ENCODE measurements at regions not wholly inside any gene's neighbourhood (a gene's known extent, or its start where the extent isn't known, plus 50 kb on each side); places are given as distances from the start of the nearest gene placed in this dataset.
"Not testable (repeated sequence)": the region's sequence is repeated elsewhere in the genome, so short reads cannot be mapped to it uniquely, and the experiment has no call there.

DNA sequence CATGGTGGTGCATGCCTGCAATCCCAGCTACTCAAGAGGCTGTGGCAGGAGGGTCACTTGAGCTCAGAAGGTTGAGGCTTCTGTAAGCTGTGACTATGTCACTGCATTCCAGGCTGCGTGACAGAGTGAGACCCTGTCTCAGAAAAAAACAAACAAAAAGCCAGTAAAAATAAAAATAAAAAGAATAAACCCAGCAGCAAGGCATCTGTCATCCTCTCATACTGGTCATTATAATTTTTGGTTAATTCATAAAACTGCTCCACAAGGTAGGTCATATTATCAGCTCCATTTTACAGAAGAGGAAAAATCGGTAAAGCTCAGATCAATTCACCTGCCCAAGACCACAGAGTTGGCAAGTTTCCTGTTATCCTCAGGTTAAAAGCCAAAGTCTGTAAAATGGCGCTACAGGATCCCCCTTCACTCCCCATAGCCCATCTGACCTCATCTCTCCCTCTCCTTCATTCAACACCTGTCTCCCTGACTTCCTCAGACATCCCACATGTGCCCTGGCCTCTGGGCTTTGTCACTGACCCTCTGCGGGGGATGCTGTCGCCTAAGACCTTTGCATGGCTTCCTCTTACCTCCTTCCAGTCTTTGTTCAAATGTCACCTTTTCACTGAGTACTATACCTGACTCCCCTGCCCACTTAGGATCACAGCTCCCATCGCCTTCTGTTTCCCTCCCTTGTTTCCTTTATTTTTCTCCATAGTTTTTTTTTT, 213.2 kb upstream of the ZNF217 start:
- no peak overlapping the region for H3K4me3 ChIP-seq (ENCODE audit: low read length)
- TF ChIP-seq CTCF (conservative IDR thresholded peaks at IDR 0.05; ENCODE audit: low read length): no peak
- DNase-seq (ENCODE audit: low read depth): no peak

DNA sequence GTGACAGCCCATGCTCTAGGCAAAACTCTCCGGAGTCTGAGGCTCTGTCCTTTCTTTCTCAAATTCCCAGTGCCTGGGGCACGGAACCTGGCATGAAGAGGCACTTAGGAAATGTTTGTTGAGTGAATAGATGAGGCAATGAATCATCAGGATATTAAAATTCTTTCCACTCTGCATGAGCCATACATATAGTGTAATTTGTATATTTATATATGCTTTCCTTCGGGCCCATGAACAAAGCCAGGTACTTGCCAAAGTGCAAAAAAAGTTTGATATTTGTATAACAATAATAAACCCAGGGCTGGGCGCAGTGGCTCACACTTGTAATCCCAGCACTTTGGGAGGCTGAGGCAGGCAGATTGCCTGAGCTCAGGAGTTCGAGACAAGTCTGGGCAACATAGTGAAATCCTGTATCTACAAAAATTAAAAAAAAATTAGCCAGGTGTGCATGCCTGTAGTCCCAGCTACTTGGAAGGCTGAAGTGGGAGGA, 212.3 kb upstream of the ZNF217 start:
- DNase-seq (ENCODE audit: low read depth): peak; percentile 73

DNA sequence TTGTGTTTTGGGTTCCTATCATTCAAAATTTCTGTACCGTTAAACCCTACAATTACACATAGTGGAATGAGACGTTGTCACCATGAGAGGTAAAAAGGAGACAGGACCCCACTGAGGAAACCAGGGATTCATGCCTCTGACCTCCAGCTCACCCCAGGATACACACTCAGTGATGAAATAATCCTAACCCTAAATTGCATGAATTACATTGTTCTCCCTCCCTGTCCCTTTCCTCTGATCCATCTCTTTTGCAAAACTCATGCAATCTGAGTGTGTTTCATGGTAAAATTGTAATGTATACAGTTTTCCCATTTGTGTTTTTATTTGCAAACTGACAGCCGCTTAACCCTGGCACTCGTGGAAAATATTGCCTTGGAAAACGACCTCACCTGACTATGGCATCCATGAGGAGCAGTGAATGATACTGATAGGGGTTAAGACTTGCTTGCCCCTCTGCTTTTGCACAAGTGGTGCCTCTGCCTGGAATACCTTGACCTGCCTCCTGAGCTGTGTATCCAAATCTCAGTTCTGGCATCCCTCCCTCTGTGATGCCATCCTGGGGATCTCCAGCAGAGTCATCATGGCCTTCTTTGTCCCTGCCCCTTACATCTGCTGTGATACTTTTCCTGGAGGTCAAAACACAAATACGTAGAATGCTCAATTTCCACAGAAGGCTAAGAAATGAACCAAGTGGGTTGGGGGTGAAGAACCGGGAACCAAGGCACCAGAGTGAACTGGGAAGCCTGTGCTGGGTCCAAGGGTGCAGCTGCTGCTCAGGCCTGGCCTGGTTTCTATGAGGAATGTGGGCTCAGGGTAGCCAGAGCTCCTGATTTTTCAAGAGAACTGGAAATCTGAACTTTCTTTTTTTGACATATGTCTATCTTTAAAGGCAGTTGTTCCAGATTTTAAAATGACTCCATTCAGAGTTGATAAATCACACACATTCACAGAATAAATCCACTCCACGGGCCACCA, 211.6 kb upstream of the ZNF217 start:
- DNase-seq (ENCODE audit: low read depth): no peak
- H3K4me3 ChIP-seq (ENCODE audit: low read length): no peak overlapping the region
- no peak for TF ChIP-seq CTCF (conservative IDR thresholded peaks at IDR 0.05; ENCODE audit: low read length)

More for the DNA sequence above, 212.3 kb upstream of the ZNF217 start:
- no peak for TF ChIP-seq CTCF (conservative IDR thresholded peaks at IDR 0.05; ENCODE audit: low read length)
- H3K4me3 ChIP-seq (ENCODE audit: low read length): no peak overlapping the region

- not testable (repeated sequence) for H3K4me3 ChIP-seq (ENCODE audit: low read length); DNase-seq (ENCODE audit: low read depth)
These were observed 210.7 kb upstream of the ZNF217 start for GRCh38 chr20:53804308-53804707.

GRCh38 chr20:53803492-53804155, 210.0 kb upstream of the ZNF217 start:
- no peak overlapping the region for H3K4me3 ChIP-seq (ENCODE audit: low read length)
- no peak for DNase-seq (ENCODE audit: low read depth)
- TF ChIP-seq CTCF (conservative IDR thresholded peaks at IDR 0.05; ENCODE audit: low read length): no peak

DNA sequence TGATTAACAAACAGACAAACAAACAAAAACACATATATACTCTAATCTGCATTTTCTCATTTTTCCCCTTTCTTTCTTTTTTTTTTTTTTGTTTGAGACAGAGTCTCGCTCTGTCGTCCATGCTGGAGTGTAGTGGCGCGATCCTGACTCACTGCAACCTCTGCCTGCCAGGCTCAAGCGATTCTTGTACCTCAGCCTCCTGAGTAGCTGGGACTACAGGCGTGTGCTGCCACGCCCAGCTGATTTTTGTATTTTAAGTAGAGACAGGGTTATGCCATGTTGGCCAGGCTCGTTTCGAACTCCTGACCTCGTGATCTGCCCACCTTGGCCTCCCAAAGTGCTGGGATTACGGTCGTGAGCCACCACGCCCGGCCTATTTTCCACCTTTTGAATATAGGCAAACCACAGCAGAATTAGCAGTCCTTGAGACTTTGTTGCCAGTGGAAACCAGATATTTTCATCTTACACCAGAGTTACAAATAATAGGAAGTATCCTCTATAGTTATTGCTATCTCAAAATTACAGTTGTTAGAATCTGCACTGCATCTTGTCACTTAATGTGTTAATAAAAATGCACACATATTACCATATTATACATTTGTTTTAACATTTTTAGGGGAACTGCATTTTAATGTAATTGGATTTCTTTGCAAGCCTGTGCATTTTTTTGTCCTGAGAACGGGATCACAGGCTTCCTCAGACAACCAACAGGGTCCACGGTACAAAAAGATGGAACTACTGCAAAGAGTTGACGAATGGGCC, 208.2 kb upstream of the ZNF217 start:
- TF ChIP-seq CTCF (conservative IDR thresholded peaks at IDR 0.05; ENCODE audit: low read length): no peak
- no peak overlapping the region for H3K4me3 ChIP-seq (ENCODE audit: low read length)
- no peak for DNase-seq (ENCODE audit: low read depth)
